ENCODE measurements at regions not wholly inside any gene's neighbourhood (a gene's known extent, or its start where the extent isn't known, plus 50 kb on each side); places are given as distances from the start of the nearest gene placed in this dataset.

GRCh38 chr5:3510642-3511417 is 84.8 kb upstream of the IRX1 start:
- WGBS, 2 donors: 85 to 86% methylated on average over 18 of the region's 18 CpGs

GRCh38 chr5:3509290-3509689 is 86.3 kb upstream of the IRX1 start:
- intact Hi-C loops (cut with DNase I; ENCODE audit: low total_unique reads): no loop called here
- no peak for DNase-seq (ENCODE audit: low spot score in 2 of 2)
- no peak for TF ChIP-seq CTCF (IDR thresholded peaks at IDR 0.05)
- no peak for TF ChIP-seq POLR2A (IDR thresholded peaks at IDR 0.05)
- WGBS, 2 donors: 87 to 89% methylated on average over 3 of the region's 3 CpGs
- H3K4me3 ChIP-seq (ENCODE audit: low read depth, poor library complexity, severe bottlenecking): no peak overlapping the region

More at GRCh38 chr5:3510642-3511417, 84.8 kb upstream of the IRX1 start:
- intact Hi-C loops (cut with DNase I; ENCODE audit: low total_unique reads): loop anchor here (1.0 kb wide), 1 partner anchor 35 kb away; no protein-coding TSS in a partner anchor
- no peak for TF ChIP-seq POLR2A (IDR thresholded peaks at IDR 0.05)
- TF ChIP-seq CTCF (IDR thresholded peaks at IDR 0.05): no peak
- DNase-seq (ENCODE audit: low spot score in 2 of 2): no peak
- no peak overlapping the region for H3K4me3 ChIP-seq (ENCODE audit: low read depth, poor library complexity, severe bottlenecking)

GRCh38 chr5:3508395-3508794 is 87.2 kb upstream of the IRX1 start:
- no peak overlapping the region for H3K4me3 ChIP-seq (ENCODE audit: low read depth, poor library complexity, severe bottlenecking)
- DNase-seq (ENCODE audit: low spot score in 2 of 2): no peak
- TF ChIP-seq POLR2A (IDR thresholded peaks at IDR 0.05): no peak
- WGBS, 2 donors: 79 to 91% methylated on average over 3 of the region's 3 CpGs
- intact Hi-C loops (cut with DNase I; ENCODE audit: low total_unique reads): no loop called here

- intact Hi-C loops (cut with DNase I; ENCODE audit: low total_unique reads): no loop called here
- TF ChIP-seq CTCF (IDR thresholded peaks at IDR 0.05) (no peak), POLR2A (IDR thresholded peaks at IDR 0.05) (no peak)
- no peak overlapping the region for H3K4me3 ChIP-seq (ENCODE audit: low read depth, poor library complexity, severe bottlenecking)
- WGBS, 2 donors: 84 to 90% methylated on average over 18 of the region's 18 CpGs
- no peak for DNase-seq (ENCODE audit: low spot score in 2 of 2)
Observed at GRCh38 chr5:3490957-3491507, 104.6 kb upstream of the IRX1 start.

- DNase-seq (ENCODE audit: low spot score in 2 of 2): no peak
- WGBS, 2 donors: 78 to 83% methylated on average over 21 of the region's 21 CpGs
- intact Hi-C loops (cut with DNase I; ENCODE audit: low total_unique reads): no loop called here
- no peak overlapping the region for H3K4me3 ChIP-seq (ENCODE audit: low read depth, poor library complexity, severe bottlenecking)
- TF ChIP-seq POLR2A (IDR thresholded peaks at IDR 0.05) (no peak), CTCF (IDR thresholded peaks at IDR 0.05) (no peak)
Observed at GRCh38 chr5:3489239-3489843, 106.3 kb upstream of the IRX1 start.

GRCh38 chr5:3484836-3485235 is 110.8 kb upstream of the IRX1 start:
- WGBS, 2 donors: 59 to 68% methylated on average over 5 of the region's 5 CpGs
- no peak overlapping the region for H3K4me3 ChIP-seq (ENCODE audit: low read depth, poor library complexity, severe bottlenecking)
- TF ChIP-seq POLR2A (IDR thresholded peaks at IDR 0.05): no peak
- intact Hi-C loops (cut with DNase I; ENCODE audit: low total_unique reads): loop anchor here (5.0 kb wide), 1 partner anchor 238 kb away; no protein-coding TSS in a partner anchor
- no peak for DNase-seq (ENCODE audit: low spot score in 2 of 2)

Data from lower leg skin (tissue), 4 donors.